Smooth muscle cell (in vitro differentiated cells): ENCODE measurements at regions not wholly inside any gene's neighbourhood (a gene's known extent, or its start where the extent isn't known, plus 50 kb on each side); places are given as distances from the start of the nearest gene placed in this dataset.

Experiments
- DNase-seq: peaks from one replicate; lab custom pipeline; 2025; ENCODE audit not compliant: unreplicated experiment; lab: John Stamatoyannopoulos, UW
- H2AFZ ChIP-seq: fragments of 200-600 bp; sonication (generic); 2 replicates; pipeline ENCODE4 v1.6.0; 2016; ENCODE audit warnings: antibody characterized with exemption, low read depth, mild to moderate bottlenecking
- H3F3A ChIP-seq: fragments of 200-600 bp; sonication (generic); 2 replicates; pipeline ENCODE4 v1.6.0; 2017; ENCODE audit warnings: antibody characterized with exemption, low read depth
- H3K27ac ChIP-seq: fragments of 200-600 bp; sonication (generic); 2 replicates; pipeline ENCODE4 v1.5.1; 2016; ENCODE audit warnings: low read depth, mild to moderate bottlenecking
- H3K27me3 ChIP-seq: fragments of 200-600 bp; sonication (generic); 2 replicates; pipeline ENCODE4 v1.6.1; 2016; ENCODE audit warnings: low read depth, mild to moderate bottlenecking
- H3K36me3 ChIP-seq: fragments of 200-600 bp; sonication (generic); 2 replicates; pipeline ENCODE4 v1.5.1; 2016; ENCODE audit warnings: low read depth
- H3K4me1 ChIP-seq: fragments of 200-600 bp; sonication (generic); 2 replicates; pipeline ENCODE4 v1.5.1; 2016; ENCODE audit warnings: low read depth
- H3K4me2 ChIP-seq: fragments of 200-600 bp; sonication (generic); 2 replicates; pipeline ENCODE4 v1.6.0; 2016; ENCODE audit warnings: mild to moderate bottlenecking
- H3K4me3 ChIP-seq: fragments of 200-600 bp; sonication (generic); 2 replicates; pipeline ENCODE4 v1.5.1; 2016; ENCODE audit warnings: mild to moderate bottlenecking
- H3K79me2 ChIP-seq: fragments of 200-600 bp; sonication (generic); 2 replicates; pipeline ENCODE4 v1.6.0; 2016; ENCODE audit warnings: low read depth, mild to moderate bottlenecking
- H3K9ac ChIP-seq: fragments of 200-600 bp; sonication (generic); 2 replicates; pipeline ENCODE4 v1.6.0; 2016; ENCODE audit warnings: low read depth
- H3K9me3 ChIP-seq: fragments of 200-600 bp; sonication (generic); replicated peaks from 2 replicates; pipeline ENCODE4 v1.5.1; 2016; ENCODE audit warnings: low read depth
- H4K20me1 ChIP-seq: fragments of 200-600 bp; sonication (generic); 2 replicates; pipeline ENCODE4 v1.6.0; 2016; ENCODE audit warnings: low read depth
- CTCF ChIP-seq: fragments of 200-600 bp; sonication (generic); IDR thresholded peaks from 2 replicates; pipeline ENCODE4 v1.5.1; 2017; ENCODE audit warnings: borderline replicate concordance, mild to moderate bottlenecking, antibody characterized with exemption; ENCODE audit not compliant: insufficient read depth, poor library complexity, severe bottlenecking
- WGBS: methylation state at CpG from one replicate; pipeline ENCODE4 v1.1.7; 2016; ENCODE audit warnings: low lambda C conversion rate; 5-methylcytosine and 5-hydroxymethylcytosine counted together

- no peak overlapping the region for H3K4me2 ChIP-seq
- peak; percentile 97 for TF ChIP-seq CTCF
- H2AFZ ChIP-seq = no peak overlapping the region
- H3K9me3 ChIP-seq = no peaks in the 10 kb centered on the region
- H3K79me2 ChIP-seq = no peaks in the 10 kb centered on the region
- H3K4me3 ChIP-seq = no peak overlapping the region
- H3K9ac ChIP-seq = no peak overlapping the region
- no peaks in the 10 kb centered on the region for H4K20me1 ChIP-seq
- no peaks in the 10 kb centered on the region for H3K36me3 ChIP-seq
- no peaks in the 10 kb centered on the region for H3K4me1 ChIP-seq
- no peaks in the 10 kb centered on the region for H3F3A ChIP-seq
- no peak for DNase-seq
- H3K27me3 ChIP-seq = no peaks in the 10 kb centered on the region
- H3K27ac ChIP-seq = no peak overlapping the region
- WGBS = 53% methylated on average over 3 of the region's 3 CpGs
Measured at GRCh38 chr2:147082850-147083522, 761.8 kb upstream of the ACVR2A start.

GRCh38 chr2:147081831-147082230 is 763.0 kb upstream of the ACVR2A start:
- WGBS = 88% methylated on average over 4 of the region's 4 CpGs
- no peaks in the 10 kb centered on the region for H3K27me3 ChIP-seq
- no peak overlapping the region for H2AFZ ChIP-seq
- H3K79me2 ChIP-seq = no peaks in the 10 kb centered on the region
- no peak for TF ChIP-seq CTCF
- H3F3A ChIP-seq = no peaks in the 10 kb centered on the region
- H4K20me1 ChIP-seq = no peaks in the 10 kb centered on the region
- no peaks in the 10 kb centered on the region for H3K4me1 ChIP-seq
- no peak overlapping the region for H3K9ac ChIP-seq
- no peak overlapping the region for H3K4me2 ChIP-seq
- H3K9me3 ChIP-seq = no peaks in the 10 kb centered on the region
- H3K36me3 ChIP-seq = no peaks in the 10 kb centered on the region
- no peak for DNase-seq
- H3K27ac ChIP-seq = no peak overlapping the region
- H3K4me3 ChIP-seq = no peak overlapping the region

GRCh38 chr2:147076634-147077033 is 768.2 kb upstream of the ACVR2A start:
- H2AFZ ChIP-seq = peak overlapping the region; percentile 34
- H3K4me3 ChIP-seq = no peak overlapping the region

More at GRCh38 chr2:147076634-147077033, 768.2 kb upstream of the ACVR2A start:
- Histone ChIP-seq H3F3A (no peaks in the 10 kb centered on the region), H3K36me3 (no peaks in the 10 kb centered on the region), H3K4me1 (no peaks in the 10 kb centered on the region), H4K20me1 (no peaks in the 10 kb centered on the region), H3K4me2 (no peak overlapping the region), H3K9me3 (no peaks in the 10 kb centered on the region), H3K79me2 (no peaks in the 10 kb centered on the region), H3K27ac (no peak overlapping the region), H3K9ac (no peak overlapping the region), H3K27me3 (no peaks in the 10 kb centered on the region)
- no peak for DNase-seq
- TF ChIP-seq CTCF = no peak
- WGBS = 33% methylated on average over 2 of the region's 2 CpGs
